ENCODE measurements at regions not wholly inside any gene's neighbourhood (a gene's known extent, or its start where the extent isn't known, plus 50 kb on each side); places are given as distances from the start of the nearest gene placed in this dataset.

GRCh38 chr18:22334567-22334966, 83.1 kb downstream of the CTAGE1 start:
- H3K27me3 ChIP-seq (ENCODE audit: control insufficient read depth, insufficient read depth, low read length, poor library complexity, severe bottlenecking), result peaks cover 28% of the 10 kb centered on the region
- WGBS, 2 experiments, result 89 to 92% methylated on average over 5 of the region's 5 CpGs
- no peaks in the 10 kb centered on the region for H3K9me3 ChIP-seq (ENCODE audit: control insufficient read depth, low read length)
- H3K27ac ChIP-seq (ENCODE audit: insufficient read depth, low read depth, low read length, poor library complexity, severe bottlenecking), result no peak overlapping the region
- peaks cover 9% of the 10 kb centered on the region for H3K4me1 ChIP-seq (ENCODE audit: control insufficient read depth, insufficient read depth, low read length)
- H3K4me3 ChIP-seq (ENCODE audit: insufficient read depth, low read depth, low read length), result no peak overlapping the region
- no peaks in the 10 kb centered on the region for H3K36me3 ChIP-seq (ENCODE audit: control insufficient read depth, insufficient read depth, low read length)

- Histone ChIP-seq H3K36me3 (ENCODE audit: control insufficient read depth, insufficient read depth, low read length) (no peaks in the 10 kb centered on the region), H3K27ac (ENCODE audit: insufficient read depth, low read depth, low read length, poor library complexity, severe bottlenecking) (no peak overlapping the region), H3K4me1 (ENCODE audit: control insufficient read depth, insufficient read depth, low read length) (peaks cover 9% of the 10 kb centered on the region), H3K4me3 (ENCODE audit: insufficient read depth, low read depth, low read length) (no peak overlapping the region), H3K9me3 (ENCODE audit: control insufficient read depth, low read length) (no peaks in the 10 kb centered on the region), H3K27me3 (ENCODE audit: control insufficient read depth, insufficient read depth, low read length, poor library complexity, severe bottlenecking) (peaks cover 35% of the 10 kb centered on the region)
- WGBS, 2 experiments, result 65 to 68% methylated on average over 5 of the region's 5 CpGs
Observed at GRCh38 chr18:22332590-22332989, 85.1 kb downstream of the CTAGE1 start.

GRCh38 chr18:22330508-22330907, 87.2 kb downstream of the CTAGE1 start:
- Histone ChIP-seq H3K36me3 (ENCODE audit: control insufficient read depth, insufficient read depth, low read length) (no peaks in the 10 kb centered on the region), H3K9me3 (ENCODE audit: control insufficient read depth, low read length) (no peaks in the 10 kb centered on the region), H3K27ac (ENCODE audit: insufficient read depth, low read depth, low read length, poor library complexity, severe bottlenecking) (no peak overlapping the region), H3K4me3 (ENCODE audit: insufficient read depth, low read depth, low read length) (no peak overlapping the region), H3K27me3 (ENCODE audit: control insufficient read depth, insufficient read depth, low read length, poor library complexity, severe bottlenecking) (peaks cover 29% of the 10 kb centered on the region), H3K4me1 (ENCODE audit: control insufficient read depth, insufficient read depth, low read length) (peaks cover 9% of the 10 kb centered on the region)
- WGBS, 2 experiments, result 31 to 40% methylated on average over 5 of the region's 5 CpGs

GRCh38 chr18:22325396-22325795, 92.3 kb downstream of the CTAGE1 start:
- Histone ChIP-seq H3K27ac (ENCODE audit: insufficient read depth, low read depth, low read length, poor library complexity, severe bottlenecking) (no peak overlapping the region), H3K4me3 (ENCODE audit: insufficient read depth, low read depth, low read length) (no peak overlapping the region), H3K9me3 (ENCODE audit: control insufficient read depth, low read length) (no peaks in the 10 kb centered on the region), H3K27me3 (ENCODE audit: control insufficient read depth, insufficient read depth, low read length, poor library complexity, severe bottlenecking) (peaks cover 19% of the 10 kb centered on the region), H3K4me1 (ENCODE audit: control insufficient read depth, insufficient read depth, low read length) (peaks cover 12% of the 10 kb centered on the region), H3K36me3 (ENCODE audit: control insufficient read depth, insufficient read depth, low read length) (no peaks in the 10 kb centered on the region)
- WGBS, 2 experiments, result 73 to 80% methylated on average over 8 of the region's 8 CpGs

- H3K4me1 ChIP-seq (ENCODE audit: control insufficient read depth, insufficient read depth, low read length), result peaks cover 18% of the 10 kb centered on the region
- no peak overlapping the region for H3K4me3 ChIP-seq (ENCODE audit: insufficient read depth, low read depth, low read length)
- H3K36me3 ChIP-seq (ENCODE audit: control insufficient read depth, insufficient read depth, low read length), result no peaks in the 10 kb centered on the region
- WGBS, 2 experiments, result 11 to 15% methylated on average over 30 of the region's 30 CpGs
- H3K9me3 ChIP-seq (ENCODE audit: control insufficient read depth, low read length), result no peaks in the 10 kb centered on the region
- H3K27me3 ChIP-seq (ENCODE audit: control insufficient read depth, insufficient read depth, low read length, poor library complexity, severe bottlenecking), result peaks cover 14% of the 10 kb centered on the region
- no peak overlapping the region for H3K27ac ChIP-seq (ENCODE audit: insufficient read depth, low read depth, low read length, poor library complexity, severe bottlenecking)
Observed at GRCh38 chr18:22324191-22325131, 93.3 kb downstream of the CTAGE1 start.

GRCh38 chr18:22322243-22322691, 95.4 kb downstream of the CTAGE1 start:
- no peak overlapping the region for H3K27ac ChIP-seq (ENCODE audit: insufficient read depth, low read depth, low read length, poor library complexity, severe bottlenecking)
- H3K4me1 ChIP-seq (ENCODE audit: control insufficient read depth, insufficient read depth, low read length), result peaks cover 18% of the 10 kb centered on the region

GRCh38 chr18:22320771-22321170, 96.9 kb downstream of the CTAGE1 start:
- 95 to 96% methylated on average over 3 of the region's 3 CpGs for WGBS, 2 experiments

More at GRCh38 chr18:22322243-22322691, 95.4 kb downstream of the CTAGE1 start:
- H3K9me3 ChIP-seq (ENCODE audit: control insufficient read depth, low read length), result no peaks in the 10 kb centered on the region
- H3K36me3 ChIP-seq (ENCODE audit: control insufficient read depth, insufficient read depth, low read length), result no peaks in the 10 kb centered on the region
- H3K4me3 ChIP-seq (ENCODE audit: insufficient read depth, low read depth, low read length), result no peak overlapping the region
- peaks cover 6% of the 10 kb centered on the region for H3K27me3 ChIP-seq (ENCODE audit: control insufficient read depth, insufficient read depth, low read length, poor library complexity, severe bottlenecking)
- WGBS, 2 experiments, result 89 to 94% methylated on average over 7 of the region's 7 CpGs

GRCh38 chr18:22320155-22320554, 97.6 kb downstream of the CTAGE1 start:
- 66 to 74% methylated on average over 4 of the region's 4 CpGs for WGBS, 2 experiments
- Histone ChIP-seq H3K4me3 (ENCODE audit: insufficient read depth, low read depth, low read length) (no peak overlapping the region), H3K4me1 (ENCODE audit: control insufficient read depth, insufficient read depth, low read length) (peaks cover 18% of the 10 kb centered on the region), H3K27ac (ENCODE audit: insufficient read depth, low read depth, low read length, poor library complexity, severe bottlenecking) (no peak overlapping the region), H3K9me3 (ENCODE audit: control insufficient read depth, low read length) (no peaks in the 10 kb centered on the region), H3K36me3 (ENCODE audit: control insufficient read depth, insufficient read depth, low read length) (no peaks in the 10 kb centered on the region), H3K27me3 (ENCODE audit: control insufficient read depth, insufficient read depth, low read length, poor library complexity, severe bottlenecking) (peaks cover 5% of the 10 kb centered on the region)

More at GRCh38 chr18:22320771-22321170, 96.9 kb downstream of the CTAGE1 start:
- Histone ChIP-seq H3K27me3 (ENCODE audit: control insufficient read depth, insufficient read depth, low read length, poor library complexity, severe bottlenecking) (peaks cover 6% of the 10 kb centered on the region), H3K9me3 (ENCODE audit: control insufficient read depth, low read length) (no peaks in the 10 kb centered on the region), H3K4me1 (ENCODE audit: control insufficient read depth, insufficient read depth, low read length) (peaks cover 18% of the 10 kb centered on the region), H3K36me3 (ENCODE audit: control insufficient read depth, insufficient read depth, low read length) (no peaks in the 10 kb centered on the region), H3K27ac (ENCODE audit: insufficient read depth, low read depth, low read length, poor library complexity, severe bottlenecking) (no peak overlapping the region), H3K4me3 (ENCODE audit: insufficient read depth, low read depth, low read length) (no peak overlapping the region)

GRCh38 chr18:22318745-22319407, 98.8 kb downstream of the CTAGE1 start:
- 92% methylated on average over 8 of the region's 8 CpGs for WGBS, 2 experiments
- Histone ChIP-seq H3K27me3 (ENCODE audit: control insufficient read depth, insufficient read depth, low read length, poor library complexity, severe bottlenecking) (no peaks in the 10 kb centered on the region), H3K27ac (ENCODE audit: insufficient read depth, low read depth, low read length, poor library complexity, severe bottlenecking) (no peak overlapping the region), H3K9me3 (ENCODE audit: control insufficient read depth, low read length) (no peaks in the 10 kb centered on the region), H3K36me3 (ENCODE audit: control insufficient read depth, insufficient read depth, low read length) (no peaks in the 10 kb centered on the region), H3K4me1 (ENCODE audit: control insufficient read depth, insufficient read depth, low read length) (peaks cover 11% of the 10 kb centered on the region), H3K4me3 (ENCODE audit: insufficient read depth, low read depth, low read length) (no peak overlapping the region)

GRCh38 chr18:22314420-22314819, 103.3 kb downstream of the CTAGE1 start:
- Histone ChIP-seq H3K27me3 (ENCODE audit: control insufficient read depth, insufficient read depth, low read length, poor library complexity, severe bottlenecking) (no peaks in the 10 kb centered on the region), H3K36me3 (ENCODE audit: control insufficient read depth, insufficient read depth, low read length) (no peaks in the 10 kb centered on the region), H3K27ac (ENCODE audit: insufficient read depth, low read depth, low read length, poor library complexity, severe bottlenecking) (no peak overlapping the region), H3K4me3 (ENCODE audit: insufficient read depth, low read depth, low read length) (no peak overlapping the region), H3K4me1 (ENCODE audit: control insufficient read depth, insufficient read depth, low read length) (no peaks in the 10 kb centered on the region), H3K9me3 (ENCODE audit: control insufficient read depth, low read length) (no peaks in the 10 kb centered on the region)
- WGBS, 2 experiments, result 87 to 88% methylated on average over 3 of the region's 3 CpGs
